ENCODE measurements at regions not wholly inside any gene's neighbourhood (a gene's known extent, or its start where the extent isn't known, plus 50 kb on each side); places are given as distances from the start of the nearest gene placed in this dataset.

- TF ChIP-seq CTCF (IDR thresholded peaks at IDR 0.05; ENCODE audit: extremely low read depth in 1 of 2, insufficient read depth in 1 of 2, low read depth in 1 of 2, low read length in 2 of 2) (no peak), POLR2AphosphoS5 (IDR thresholded peaks at IDR 0.05; ENCODE audit: insufficient read depth, low read depth, low read length) (no peak), FOS (IDR thresholded peaks at IDR 0.05; ENCODE audit: borderline replicate concordance, insufficient read depth, low read length) (no peak)
- H4K20me1 ChIP-seq (replicated peaks; ENCODE audit: control insufficient read depth, extremely low read depth, insufficient read depth, low read length) = no peaks in the 10 kb centered on the region
- intact Hi-C loops (cut with micrococcal nuclease) = no loop called here
- H3K79me2 ChIP-seq (ENCODE audit: control insufficient read depth, insufficient read depth, low read length) = no peaks in the 10 kb centered on the region
- CTCF ChIA-PET = no interaction called here
- no peaks in the 10 kb centered on the region for H3K36me3 ChIP-seq (ENCODE audit: control insufficient read depth in 2 of 2, extremely low read depth in 1 of 2, insufficient read depth in 2 of 2, low read length in 2 of 2)
- H3K9ac ChIP-seq (replicated peaks; ENCODE audit: extremely low read depth, insufficient read depth, low read length) = no peak overlapping the region
- no peaks in the 10 kb centered on the region for H3K4me1 ChIP-seq (ENCODE audit: control insufficient read depth, extremely low read depth, insufficient read depth, low read length)
- POLR2A ChIA-PET = no interaction called here
- BruUV-seq (replicated peaks) = no TSS peak
- H2AFZ ChIP-seq (ENCODE audit: low read depth, low read length) = no peak overlapping the region
- dilution Hi-C loops (cut with MboI; ENCODE audit: extremely low pct_ligation_motif_present, low sequenced_read_pairs) = no loop called here
- no peak overlapping the region for H3K27ac ChIP-seq (ENCODE audit: insufficient read depth, low read depth, low read length)
- no peak for FAIRE-seq
- DNase-seq (ENCODE audit: low read depth, low spot score) = no peak
- no peaks in the 10 kb centered on the region for H3K9me3 ChIP-seq (replicated peaks; ENCODE audit: control insufficient read depth, insufficient read depth, low read length)
- H3K27me3 ChIP-seq (ENCODE audit: control insufficient read depth in 2 of 2, insufficient read depth in 2 of 2, low read length in 2 of 2) = no peaks in the 10 kb centered on the region
- H3K4me2 ChIP-seq (ENCODE audit: insufficient read depth, low read length) = no peak overlapping the region
- H3K9me1 ChIP-seq (replicated peaks; ENCODE audit: control insufficient read depth, extremely low read depth, insufficient read depth, low read length) = no peaks in the 10 kb centered on the region
- no peak overlapping the region for H3K4me3 ChIP-seq (replicated peaks in 1 of 3; ENCODE audit: insufficient read depth in 1 of 3, low read depth in 1 of 3, low read length in 3 of 3)
Measured at GRCh38 chr11:98589967-98590366, 430.8 kb upstream of the CNTN5 start.

GRCh38 chr11:98600103-98600502 lies 420.6 kb upstream of the CNTN5 start:
- no TSS peak for BruUV-seq (replicated peaks)
- POLR2A ChIA-PET = no interaction called here
- Histone ChIP-seq H3K9ac (replicated peaks; ENCODE audit: extremely low read depth, insufficient read depth, low read length) (no peak overlapping the region), H3K27me3 (ENCODE audit: control insufficient read depth in 2 of 2, insufficient read depth in 2 of 2, low read length in 2 of 2) (no peaks in the 10 kb centered on the region), H3K4me2 (ENCODE audit: insufficient read depth, low read length) (no peak overlapping the region), H3K79me2 (ENCODE audit: control insufficient read depth, insufficient read depth, low read length) (no peaks in the 10 kb centered on the region), H3K9me1 (replicated peaks; ENCODE audit: control insufficient read depth, extremely low read depth, insufficient read depth, low read length) (no peaks in the 10 kb centered on the region), H3K27ac (ENCODE audit: insufficient read depth, low read depth, low read length) (no peak overlapping the region), H3K36me3 (ENCODE audit: control insufficient read depth in 2 of 2, extremely low read depth in 1 of 2, insufficient read depth in 2 of 2, low read length in 2 of 2) (no peaks in the 10 kb centered on the region), H4K20me1 (replicated peaks; ENCODE audit: control insufficient read depth, extremely low read depth, insufficient read depth, low read length) (no peaks in the 10 kb centered on the region), H3K4me1 (ENCODE audit: control insufficient read depth, extremely low read depth, insufficient read depth, low read length) (no peaks in the 10 kb centered on the region), H3K4me3 (replicated peaks in 1 of 3; ENCODE audit: insufficient read depth in 1 of 3, low read depth in 1 of 3, low read length in 3 of 3) (no peak overlapping the region), H2AFZ (ENCODE audit: low read depth, low read length) (no peak overlapping the region), H3K9me3 (replicated peaks; ENCODE audit: control insufficient read depth, insufficient read depth, low read length) (peaks cover 2% of the 10 kb centered on the region)
- intact Hi-C loops (cut with micrococcal nuclease) = no loop called here
- TF ChIP-seq MAX (IDR thresholded peaks at IDR 0.05; ENCODE audit: insufficient read depth, insufficient read length) = no peak
- TF ChIP-seq EZH2 (IDR thresholded peaks at IDR 0.05; ENCODE audit: borderline replicate concordance, low read depth, low read length, severe bottlenecking) = no peak
- no peak for TF ChIP-seq CTCF (IDR thresholded peaks at IDR 0.05; ENCODE audit: extremely low read depth in 1 of 2, insufficient read depth in 1 of 2, low read depth in 1 of 2, low read length in 2 of 2)
- TF ChIP-seq POLR2AphosphoS5 (IDR thresholded peaks at IDR 0.05; ENCODE audit: insufficient read depth, low read depth, low read length) = no peak
- no peak for TF ChIP-seq FOS (IDR thresholded peaks at IDR 0.05; ENCODE audit: borderline replicate concordance, insufficient read depth, low read length)
- no peak for TF ChIP-seq GATA2 (IDR thresholded peaks at IDR 0.05; ENCODE audit: insufficient read depth, insufficient read length, low read depth, low read length)
- TF ChIP-seq JUN (IDR thresholded peaks at IDR 0.05; ENCODE audit: borderline replicate concordance, insufficient read depth, insufficient read length, low read depth) = no peak
- TF ChIP-seq POLR2A (IDR thresholded peaks at IDR 0.05; ENCODE audit: low read depth, low read length) = no peak
- TF ChIP-seq MYC (IDR thresholded peaks at IDR 0.05; ENCODE audit: low read depth, low read length) = no peak
- CTCF ChIA-PET = interaction anchor here (1.1 kb wide), 1 partner anchor 15 kb away, joined by 3 read pairs; no protein-coding TSS in a partner anchor
- no peak for DNase-seq (ENCODE audit: low read depth, low spot score)
- dilution Hi-C loops (cut with MboI; ENCODE audit: extremely low pct_ligation_motif_present, low sequenced_read_pairs) = no loop called here
- no peak for FAIRE-seq

Measured in endothelial cell of umbilical vein (primary cell).